Activated B cell treated with CpG ODN at 0.5 μM for 24 hours (primary cell): ENCODE measurements at regions not wholly inside any gene's neighbourhood (a gene's known extent, or its start where the extent isn't known, plus 50 kb on each side); places are given as distances from the start of the nearest gene placed in this dataset.

Experiments
- ATAC-seq: fragments of 200-7000 bp; cut with Tn5 transposase; one replicate; pipeline ENCODE4 v1.10.0; 2021; ENCODE audit warnings: low read depth, mild to moderate bottlenecking, moderate library complexity
- CTCF ChIA-PET: fragments of 350-600 bp; sonication (Branson Sonifier 250); formaldehyde crosslinking; loops from one replicate; lab custom pipeline; 2021; ENCODE audit warnings: antibody characterized with exemption; lab: Charles Lee
- POLR2A ChIA-PET: fragments of 350-600 bp; sonication (Branson Sonifier 250); formaldehyde crosslinking; loops from one replicate; lab custom pipeline; 2021; ENCODE audit warnings: antibody characterized with exemption; lab: Charles Lee
- DNase-seq: peaks from one replicate; pipeline ENCODE4 v3.0.0; 2022
- H3K27ac Mint-ChIP-seq: one replicate; pipeline ENCODE4 v1.8.0; 2020; ENCODE audit warnings: mixed read lengths
- H3K27me3 Mint-ChIP-seq: one replicate; pipeline ENCODE4 v1.8.0; 2021; ENCODE audit warnings: mixed read lengths
- H3K36me3 Mint-ChIP-seq: one replicate; pipeline ENCODE4 v1.8.0; 2021; ENCODE audit warnings: low read depth, mixed read lengths
- H3K4me1 Mint-ChIP-seq: one replicate; pipeline ENCODE4 v1.8.0; 2021; ENCODE audit warnings: mixed read lengths
- H3K4me3 Mint-ChIP-seq: one replicate; pipeline ENCODE4 v1.8.0; 2020; ENCODE audit warnings: mild to moderate bottlenecking, mixed read lengths
- H3K9me3 Mint-ChIP-seq: one replicate; pipeline ENCODE4 v1.8.0; 2020; ENCODE audit warnings: mixed read lengths
- intact Hi-C: fragments of 100-400 bp; cut with micrococcal nuclease; formaldehyde crosslinking; loops from one replicate; pipeline ENCODE4 v1.15.1; 2024
- TF ChIP-seq, protein P1 (sequence below): fragments of 200-600 bp; IDR thresholded peaks from one replicate; pipeline ENCODE4 v1.8.0; 2022; ENCODE audit warnings: antibody characterized with exemption, mild to moderate bottlenecking

DNA sequence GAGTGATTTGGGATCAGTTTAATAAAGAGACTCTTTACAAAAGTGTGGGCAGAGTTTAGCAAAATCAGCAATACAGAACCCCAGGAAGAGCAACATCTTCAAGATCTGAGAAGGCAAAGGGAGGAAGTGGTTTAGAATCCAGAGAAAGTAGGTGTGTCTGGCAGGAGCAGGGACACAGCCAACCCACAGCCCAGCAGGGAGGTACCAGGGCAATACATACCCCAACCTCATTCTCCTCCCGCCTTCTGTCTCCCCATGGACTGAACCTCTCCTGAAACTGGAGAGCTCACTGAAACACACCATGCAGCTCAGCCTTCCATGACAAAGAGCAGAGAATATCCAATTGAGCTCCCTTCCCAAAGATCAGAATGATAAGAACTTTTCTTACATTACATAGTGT lies 283.4 kb downstream of the PRELID2 start:
- H3K4me3 Mint-ChIP-seq, result no peak overlapping the region
- no peaks in the 10 kb centered on the region for H3K9me3 Mint-ChIP-seq
- no peaks in the 10 kb centered on the region for H3K4me1 Mint-ChIP-seq
- TF ChIP-seq, protein P1, sequence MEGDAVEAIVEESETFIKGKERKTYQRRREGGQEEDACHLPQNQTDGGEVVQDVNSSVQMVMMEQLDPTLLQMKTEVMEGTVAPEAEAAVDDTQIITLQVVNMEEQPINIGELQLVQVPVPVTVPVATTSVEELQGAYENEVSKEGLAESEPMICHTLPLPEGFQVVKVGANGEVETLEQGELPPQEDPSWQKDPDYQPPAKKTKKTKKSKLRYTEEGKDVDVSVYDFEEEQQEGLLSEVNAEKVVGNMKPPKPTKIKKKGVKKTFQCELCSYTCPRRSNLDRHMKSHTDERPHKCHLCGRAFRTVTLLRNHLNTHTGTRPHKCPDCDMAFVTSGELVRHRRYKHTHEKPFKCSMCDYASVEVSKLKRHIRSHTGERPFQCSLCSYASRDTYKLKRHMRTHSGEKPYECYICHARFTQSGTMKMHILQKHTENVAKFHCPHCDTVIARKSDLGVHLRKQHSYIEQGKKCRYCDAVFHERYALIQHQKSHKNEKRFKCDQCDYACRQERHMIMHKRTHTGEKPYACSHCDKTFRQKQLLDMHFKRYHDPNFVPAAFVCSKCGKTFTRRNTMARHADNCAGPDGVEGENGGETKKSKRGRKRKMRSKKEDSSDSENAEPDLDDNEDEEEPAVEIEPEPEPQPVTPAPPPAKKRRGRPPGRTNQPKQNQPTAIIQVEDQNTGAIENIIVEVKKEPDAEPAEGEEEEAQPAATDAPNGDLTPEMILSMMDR, result no peak
- H3K36me3 Mint-ChIP-seq, result no peaks in the 10 kb centered on the region
- intact Hi-C loops, result no loop called here
- no peak for DNase-seq
- H3K27me3 Mint-ChIP-seq, result no peaks in the 10 kb centered on the region
- CTCF ChIA-PET, result no interaction called here
- ATAC-seq, result no peak
- POLR2A ChIA-PET, result no interaction called here
- no peak overlapping the region for H3K27ac Mint-ChIP-seq

DNA sequence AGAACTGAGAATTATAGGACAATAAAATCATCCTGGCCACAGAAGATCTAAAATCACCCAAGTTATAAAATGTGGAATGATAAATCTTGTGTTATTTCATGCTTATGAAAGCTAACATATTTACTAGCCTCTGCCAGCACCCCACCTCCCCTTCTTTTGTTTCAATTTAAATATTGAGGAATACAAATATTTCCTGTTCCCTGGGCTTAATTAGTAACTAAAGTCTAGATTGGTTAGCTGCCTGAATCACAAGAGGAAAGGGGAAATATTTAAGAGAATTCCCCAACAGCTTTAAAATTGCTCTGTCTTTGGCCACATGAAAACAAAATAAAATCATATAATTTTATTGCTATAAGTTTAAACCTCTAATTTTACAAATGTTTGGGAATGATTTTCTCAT lies 287.0 kb downstream of the PRELID2 start:
- H3K9me3 Mint-ChIP-seq, result no peaks in the 10 kb centered on the region
- TF ChIP-seq, protein P1, result no peak
- intact Hi-C loops, result no loop called here
- no peaks in the 10 kb centered on the region for H3K36me3 Mint-ChIP-seq
- no peak overlapping the region for H3K27ac Mint-ChIP-seq
- ATAC-seq (no peak), DNase-seq (no peak)
- ChIA-PET POLR2A (no interaction called here), CTCF (no interaction called here)
- H3K4me3 Mint-ChIP-seq, result no peak overlapping the region
- H3K27me3 Mint-ChIP-seq, result no peaks in the 10 kb centered on the region
- H3K4me1 Mint-ChIP-seq, result no peaks in the 10 kb centered on the region

DNA sequence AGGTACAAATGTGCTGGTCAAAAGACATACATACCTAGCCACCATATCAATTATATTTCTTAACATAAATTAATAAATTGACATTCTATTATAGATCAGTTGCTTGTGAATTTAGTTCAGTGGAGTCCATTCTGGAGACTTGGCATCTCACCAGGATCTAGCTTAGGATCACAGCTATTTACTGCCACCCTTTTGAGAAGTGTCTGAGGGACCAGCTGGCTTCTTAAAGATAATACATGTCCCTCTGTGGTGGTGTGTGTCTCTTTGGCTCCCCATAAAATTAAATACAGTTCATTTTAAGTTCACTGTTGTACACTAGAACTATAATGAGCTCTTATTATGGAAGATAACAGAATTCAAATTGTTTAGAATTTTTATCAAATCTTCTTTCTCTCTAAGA lies 290.7 kb downstream of the PRELID2 start:
- Mint-ChIP-seq H3K36me3 (no peaks in the 10 kb centered on the region), H3K9me3 (no peaks in the 10 kb centered on the region), H3K27ac (no peak overlapping the region), H3K27me3 (no peaks in the 10 kb centered on the region), H3K4me3 (no peak overlapping the region), H3K4me1 (no peaks in the 10 kb centered on the region)
- intact Hi-C loops, result no loop called here
- no peak for ATAC-seq
- DNase-seq, result no peak
- CTCF ChIA-PET, result no interaction called here
- TF ChIP-seq, protein P1, result no peak
- POLR2A ChIA-PET, result no interaction called here

DNA sequence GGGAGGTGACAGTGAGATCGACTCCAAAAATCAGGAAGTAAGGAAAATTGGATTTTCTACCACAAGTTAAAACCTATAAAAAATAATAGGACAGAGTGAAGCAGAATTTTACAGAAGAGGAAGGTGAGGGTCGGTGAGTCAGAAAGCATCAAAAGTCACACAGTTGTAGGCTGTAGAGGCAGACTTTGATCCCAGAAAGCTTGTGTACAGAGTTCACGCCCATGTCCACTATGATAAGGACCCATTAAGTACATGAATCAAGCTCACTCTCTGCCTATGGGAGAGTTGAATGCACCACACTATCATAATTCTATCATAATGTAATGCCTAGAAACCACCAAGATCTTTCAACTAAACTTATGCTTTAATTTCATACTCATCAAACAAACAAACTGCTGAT lies 291.2 kb downstream of the PRELID2 start:
- POLR2A ChIA-PET, result no interaction called here
- no peaks in the 10 kb centered on the region for H3K4me1 Mint-ChIP-seq
- no peak for ATAC-seq
- CTCF ChIA-PET, result no interaction called here
- no peaks in the 10 kb centered on the region for H3K27me3 Mint-ChIP-seq
- no peaks in the 10 kb centered on the region for H3K36me3 Mint-ChIP-seq
- H3K9me3 Mint-ChIP-seq, result no peaks in the 10 kb centered on the region
- intact Hi-C loops, result no loop called here
- H3K4me3 Mint-ChIP-seq, result no peak overlapping the region
- no peak for DNase-seq
- H3K27ac Mint-ChIP-seq, result no peak overlapping the region
- TF ChIP-seq, protein P1, result no peak

DNA sequence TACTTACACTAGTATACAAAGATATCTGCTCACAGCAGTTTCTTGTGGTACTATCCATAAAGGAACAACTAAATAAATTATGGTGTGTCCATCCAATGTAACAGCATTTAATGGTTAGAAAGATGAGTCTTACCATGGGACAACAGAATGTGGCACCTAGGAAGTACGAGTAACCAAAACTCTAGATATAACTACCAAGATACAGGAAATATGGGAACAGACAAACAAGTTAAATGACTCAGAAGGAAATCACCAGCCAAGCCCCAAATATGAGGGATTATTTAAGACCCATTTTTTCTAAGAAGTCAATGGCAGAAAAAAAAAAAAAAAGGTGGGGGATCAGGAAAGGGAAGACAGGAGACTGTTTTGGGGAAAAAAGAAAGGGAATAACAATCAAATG lies 294.8 kb downstream of the PRELID2 start:
- Mint-ChIP-seq H3K4me3 (no peak overlapping the region), H3K36me3 (no peaks in the 10 kb centered on the region), H3K27me3 (no peaks in the 10 kb centered on the region), H3K9me3 (peaks cover 6% of the 10 kb centered on the region), H3K27ac (no peak overlapping the region), H3K4me1 (no peaks in the 10 kb centered on the region)
- TF ChIP-seq, protein P1, result no peak
- ATAC-seq (no peak), DNase-seq (no peak)
- CTCF ChIA-PET, result no interaction called here
- POLR2A ChIA-PET, result no interaction called here
- intact Hi-C loops, result no loop called here
